ENCODE measurements at regions not wholly inside any gene's neighbourhood (a gene's known extent, or its start where the extent isn't known, plus 50 kb on each side); places are given as distances from the start of the nearest gene placed in this dataset.

GRCh38 chr4:85393201-85393600, 81.7 kb upstream of the ARHGAP24 start:
- Histone ChIP-seq H4K5ac (ENCODE audit: insufficient read length, low read depth, low read length) (no peak overlapping the region), H3K4ac (ENCODE audit: low read depth, low read length) (no peak overlapping the region), H3K18ac (ENCODE audit: insufficient read length, low read depth, low read length) (no peak overlapping the region), H4K91ac (ENCODE audit: insufficient read length, low read depth, low read length) (no peak overlapping the region), H2AFZ (ENCODE audit: low read length) (no peak overlapping the region), H2BK20ac (ENCODE audit: low read depth, low read length, poor library complexity, severe bottlenecking) (no peak overlapping the region), H3K79me1 (ENCODE audit: insufficient read depth, low read depth, low read length, poor library complexity, severe bottlenecking) (no peaks in the 10 kb centered on the region), H4K20me1 (ENCODE audit: control insufficient read depth, insufficient read depth, insufficient read length) (no peaks in the 10 kb centered on the region), H3K56ac (ENCODE audit: insufficient read length, low read depth, low read length) (no peak overlapping the region), H3K79me2 (ENCODE audit: insufficient read depth, low read length) (no peaks in the 10 kb centered on the region), H3K9ac (ENCODE audit: extremely low read depth, insufficient read length, low read length) (no peak overlapping the region), H3K14ac (ENCODE audit: insufficient read depth, low read length) (no peak overlapping the region), H3T11ph (ENCODE audit: low read length) (no peak overlapping the region), H3K23me2 (ENCODE audit: insufficient read length, low read depth, low read length, poor library complexity, severe bottlenecking) (no peaks in the 10 kb centered on the region), H3K27ac (ENCODE audit: insufficient read length, low read depth, low read length) (no peak overlapping the region), H2BK120ac (ENCODE audit: low read depth, low read length, poor library complexity, severe bottlenecking) (no peak overlapping the region), H3K4me1 (ENCODE audit: insufficient read depth, low read length) (no peaks in the 10 kb centered on the region), H2AK5ac (ENCODE audit: insufficient read length, low read length) (no peak overlapping the region), H3K4me2 (ENCODE audit: insufficient read depth, insufficient read length, low read length) (no peak overlapping the region), H3K27me3 (ENCODE audit: insufficient read depth, low read length) (no peaks in the 10 kb centered on the region), H2BK5ac (ENCODE audit: insufficient read length, low read length) (no peak overlapping the region), H2BK12ac (ENCODE audit: insufficient read length, low read depth, low read length) (no peak overlapping the region), H3K9me3 (ENCODE audit: control insufficient read depth, low read depth, low read length) (no peaks in the 10 kb centered on the region), H4K8ac (replicated peaks; ENCODE audit: insufficient read length, low read depth, low read length) (no peak overlapping the region), H2BK15ac (ENCODE audit: low read depth, low read length) (no peak overlapping the region), H3K23ac (ENCODE audit: insufficient read length, low read depth, low read length) (no peak overlapping the region)
- TF ChIP-seq CTCF (conservative IDR thresholded peaks at IDR 0.05): no peak
- no peak overlapping the region for H3K27ac Mint-ChIP-seq
- no peak overlapping the region for H3K4me3 Mint-ChIP-seq
- DNase-seq: no peak
- H3K36me3 Mint-ChIP-seq (ENCODE audit: insufficient read depth in 1 of 3, low read depth in 3 of 3): no peaks in the 10 kb centered on the region
- no peaks in the 10 kb centered on the region for H3K4me1 Mint-ChIP-seq
- H3K9me3 Mint-ChIP-seq: no peaks in the 10 kb centered on the region; a peak in 1 of 5 replicates
- H3K27me3 Mint-ChIP-seq (ENCODE audit: low read depth): no peaks in the 10 kb centered on the region
- no CpG with 5 or more reads among the region's 3 CpGs for WGBS (ENCODE audit: extremely low coverage, insufficient read length, low lambda C conversion rate)

All from H9 (cell line).